OCI-LY7 (cell line): ENCODE measurements at regions not wholly inside any gene's neighbourhood (a gene's known extent, or its start where the extent isn't known, plus 50 kb on each side); places are given as distances from the start of the nearest gene placed in this dataset.

Experiments used
- EZH2phosphoT487 ChIP-seq: fragments of 200-600 bp; sonication (generic); IDR thresholded peaks from 2 replicates; pipeline ENCODE4 v1.6.1; 2018; ENCODE audit warnings: low read depth, borderline replicate concordance, mild to moderate bottlenecking, mixed run types, antibody characterized with exemption, low read length, moderate library complexity, mixed read lengths
- TF ChIP-seq, protein P1 (sequence below): fragments of 200-600 bp; sonication (generic); conservative IDR thresholded peaks from 2 replicates; pipeline ENCODE4 v1.5.1; 2014; ENCODE audit warnings: mild to moderate bottlenecking, antibody characterized with exemption, low read length, moderate library complexity, mixed read lengths

- TF ChIP-seq, protein P1, sequence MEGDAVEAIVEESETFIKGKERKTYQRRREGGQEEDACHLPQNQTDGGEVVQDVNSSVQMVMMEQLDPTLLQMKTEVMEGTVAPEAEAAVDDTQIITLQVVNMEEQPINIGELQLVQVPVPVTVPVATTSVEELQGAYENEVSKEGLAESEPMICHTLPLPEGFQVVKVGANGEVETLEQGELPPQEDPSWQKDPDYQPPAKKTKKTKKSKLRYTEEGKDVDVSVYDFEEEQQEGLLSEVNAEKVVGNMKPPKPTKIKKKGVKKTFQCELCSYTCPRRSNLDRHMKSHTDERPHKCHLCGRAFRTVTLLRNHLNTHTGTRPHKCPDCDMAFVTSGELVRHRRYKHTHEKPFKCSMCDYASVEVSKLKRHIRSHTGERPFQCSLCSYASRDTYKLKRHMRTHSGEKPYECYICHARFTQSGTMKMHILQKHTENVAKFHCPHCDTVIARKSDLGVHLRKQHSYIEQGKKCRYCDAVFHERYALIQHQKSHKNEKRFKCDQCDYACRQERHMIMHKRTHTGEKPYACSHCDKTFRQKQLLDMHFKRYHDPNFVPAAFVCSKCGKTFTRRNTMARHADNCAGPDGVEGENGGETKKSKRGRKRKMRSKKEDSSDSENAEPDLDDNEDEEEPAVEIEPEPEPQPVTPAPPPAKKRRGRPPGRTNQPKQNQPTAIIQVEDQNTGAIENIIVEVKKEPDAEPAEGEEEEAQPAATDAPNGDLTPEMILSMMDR, result no peak
- TF ChIP-seq EZH2phosphoT487, result no peak
Observed at GRCh38 chr6:40037271-40037670, 103.0 kb upstream of the MOCS1 start.
